Activated B cell treated with CpG ODN at 0.5 μM for 24 hours (primary cell): ENCODE measurements at regions not wholly inside any gene's neighbourhood (a gene's known extent, or its start where the extent isn't known, plus 50 kb on each side); places are given as distances from the start of the nearest gene placed in this dataset.

ENCODE experiments used
- ATAC-seq: fragments of 200-7000 bp; cut with Tn5 transposase; one replicate; pipeline ENCODE4 v1.10.0; 2021; ENCODE audit warnings: low read depth, mild to moderate bottlenecking, moderate library complexity
- CTCF ChIA-PET: fragments of 350-600 bp; sonication (Branson Sonifier 250); formaldehyde crosslinking; loops from one replicate; lab custom pipeline; 2021; ENCODE audit warnings: antibody characterized with exemption; lab: Charles Lee
- POLR2A ChIA-PET: fragments of 350-600 bp; sonication (Branson Sonifier 250); formaldehyde crosslinking; loops from one replicate; lab custom pipeline; 2021; ENCODE audit warnings: antibody characterized with exemption; lab: Charles Lee
- DNase-seq: peaks from one replicate; pipeline ENCODE4 v3.0.0; 2022
- H3K27ac Mint-ChIP-seq: one replicate; pipeline ENCODE4 v1.8.0; 2020; ENCODE audit warnings: mixed read lengths
- H3K27me3 Mint-ChIP-seq: one replicate; pipeline ENCODE4 v1.8.0; 2021; ENCODE audit warnings: mixed read lengths
- H3K36me3 Mint-ChIP-seq: one replicate; pipeline ENCODE4 v1.8.0; 2021; ENCODE audit warnings: low read depth, mixed read lengths
- H3K4me1 Mint-ChIP-seq: one replicate; pipeline ENCODE4 v1.8.0; 2021; ENCODE audit warnings: mixed read lengths
- H3K4me3 Mint-ChIP-seq: one replicate; pipeline ENCODE4 v1.8.0; 2020; ENCODE audit warnings: mild to moderate bottlenecking, mixed read lengths
- H3K9me3 Mint-ChIP-seq: one replicate; pipeline ENCODE4 v1.8.0; 2020; ENCODE audit warnings: mixed read lengths
- CTCF ChIP-seq: fragments of 200-600 bp; IDR thresholded peaks from one replicate; pipeline ENCODE4 v1.8.0; 2022; ENCODE audit warnings: antibody characterized with exemption, mild to moderate bottlenecking
- intact Hi-C: fragments of 100-400 bp; cut with micrococcal nuclease; formaldehyde crosslinking; loops from one replicate; pipeline ENCODE4 v1.15.1; 2024

DNA sequence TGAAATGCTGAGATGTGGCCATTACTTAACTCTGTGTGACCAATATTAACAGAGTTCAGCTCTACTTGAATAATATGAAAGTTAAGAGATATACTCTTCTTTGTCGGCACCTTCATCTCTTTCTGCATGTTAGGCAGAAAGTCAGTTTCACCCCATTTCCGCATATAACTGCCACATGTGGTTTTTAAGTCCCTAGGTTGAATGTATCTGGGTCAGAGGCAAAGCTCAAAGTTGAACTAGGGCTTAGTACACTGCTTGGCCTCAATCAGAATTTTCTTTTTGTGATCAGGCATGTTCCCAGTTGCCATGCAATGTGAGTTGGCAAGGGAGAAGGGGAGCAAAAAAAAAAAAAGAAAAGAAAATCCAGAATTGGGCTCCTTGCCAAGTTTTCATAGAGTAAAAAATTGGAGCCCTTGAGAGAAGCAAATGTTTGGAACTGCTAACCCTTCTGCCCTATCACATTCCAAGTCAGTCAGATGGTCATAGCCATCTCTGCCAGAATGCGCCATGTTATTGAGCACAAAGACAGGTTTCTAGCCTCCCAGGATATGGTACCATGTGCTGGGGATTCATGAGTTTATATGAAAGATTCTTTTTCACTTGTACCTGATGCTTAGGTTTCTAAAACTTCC lies 251.2 kb upstream of the RORB start:
- no peak for TF ChIP-seq CTCF
- H3K4me1 Mint-ChIP-seq = no peaks in the 10 kb centered on the region
- no peak overlapping the region for H3K27ac Mint-ChIP-seq
- DNase-seq = no peak
- intact Hi-C loops = no loop called here
- no peaks in the 10 kb centered on the region for H3K27me3 Mint-ChIP-seq
- no peak overlapping the region for H3K4me3 Mint-ChIP-seq
- peaks cover 11% of the 10 kb centered on the region for H3K9me3 Mint-ChIP-seq
- no peaks in the 10 kb centered on the region for H3K36me3 Mint-ChIP-seq
- ATAC-seq = no peak
- ChIA-PET CTCF (no interaction called here), POLR2A (no interaction called here)

- Mint-ChIP-seq H3K27me3 (no peaks in the 10 kb centered on the region), H3K36me3 (no peaks in the 10 kb centered on the region), H3K9me3 (no peaks in the 10 kb centered on the region), H3K4me3 (no peak overlapping the region), H3K27ac (no peak overlapping the region), H3K4me1 (no peaks in the 10 kb centered on the region)
- no peak for ATAC-seq
- intact Hi-C loops = no loop called here
- TF ChIP-seq CTCF = no peak
- ChIA-PET CTCF (no interaction called here), POLR2A (no interaction called here)
- no peak for DNase-seq
Measured at GRCh38 chr9:74255489-74255984, 241.6 kb upstream of the RORB start.

- ATAC-seq = no peak
- CTCF ChIA-PET = no interaction called here
- intact Hi-C loops = loop anchor here (10.0 kb wide), 1 partner anchor 61 kb away; no protein-coding TSS in a partner anchor
Measured at GRCh38 chr9:74275872-74276508, 221.1 kb upstream of the RORB start.

GRCh38 chr9:74277532-74277931 lies 219.6 kb upstream of the RORB start:
- POLR2A ChIA-PET = no interaction called here
- H3K9me3 Mint-ChIP-seq = no peaks in the 10 kb centered on the region
- CTCF ChIA-PET = no interaction called here

More at GRCh38 chr9:74275872-74276508, 221.1 kb upstream of the RORB start:
- H3K4me1 Mint-ChIP-seq = peaks cover 2% of the 10 kb centered on the region
- no peak for TF ChIP-seq CTCF
- H3K9me3 Mint-ChIP-seq = no peaks in the 10 kb centered on the region
- POLR2A ChIA-PET = no interaction called here
- H3K27me3 Mint-ChIP-seq = no peaks in the 10 kb centered on the region
- no peak for DNase-seq
- H3K4me3 Mint-ChIP-seq = no peak overlapping the region
- H3K36me3 Mint-ChIP-seq = no peaks in the 10 kb centered on the region
- H3K27ac Mint-ChIP-seq = no peak overlapping the region

More at GRCh38 chr9:74277532-74277931, 219.6 kb upstream of the RORB start:
- H3K4me1 Mint-ChIP-seq = peaks cover 2% of the 10 kb centered on the region
- H3K4me3 Mint-ChIP-seq = no peak overlapping the region
- intact Hi-C loops = loop anchor here (10.0 kb wide), 1 partner anchor 63 kb away; no protein-coding TSS in a partner anchor
- no peaks in the 10 kb centered on the region for H3K36me3 Mint-ChIP-seq
- no peak for TF ChIP-seq CTCF
- H3K27me3 Mint-ChIP-seq = no peaks in the 10 kb centered on the region
- DNase-seq (no peak), ATAC-seq (peak; percentile 25)
- no peak overlapping the region for H3K27ac Mint-ChIP-seq
